SK-N-SH (cell line): ENCODE measurements at regions not wholly inside any gene's neighbourhood (a gene's known extent, or its start where the extent isn't known, plus 50 kb on each side); places are given as distances from the start of the nearest gene placed in this dataset.

ENCODE experiments used
- EP300 ChIP-seq, 2 experiments: IDR thresholded peaks; 2 replicates each; pipeline versions ENCODE4 v1.4.0 to v1.6.1; 2012; ENCODE audit warnings: borderline replicate concordance in 1 of 2, low read depth in 1 of 2, low read length in 1 of 2
- EZH2phosphoT487 ChIP-seq: fragments of 200-600 bp; sonication (generic); IDR thresholded peaks from 2 replicates; pipeline ENCODE4 v1.6.1; 2017; ENCODE audit warnings: low read depth, mixed run types, mild to moderate bottlenecking, antibody characterized with exemption, moderate library complexity, borderline replicate concordance
- FOXJ3 ChIP-seq: sonication (generic); formaldehyde crosslinking; IDR thresholded peaks from 2 replicates; pipeline ENCODE4 v1.5.1; 2020; ENCODE audit warnings: mild to moderate bottlenecking, missing genetic modification reagents
- FOXM1 ChIP-seq: IDR thresholded peaks from 2 replicates; pipeline ENCODE4 v1.4.0; 2012; ENCODE audit warnings: low read depth, mild to moderate bottlenecking
- MEF2A ChIP-seq: IDR thresholded peaks from 2 replicates; pipeline ENCODE4 v1.4.0; 2012; ENCODE audit warnings: low read depth, borderline replicate concordance
- RAD21 ChIP-seq: IDR thresholded peaks from 2 replicates; pipeline ENCODE4 v1.6.1; 2012; ENCODE audit warnings: mild to moderate bottlenecking, low read length
- RCOR1 ChIP-seq: fragments of 150-350 bp; IDR thresholded peaks from 2 replicates; pipeline ENCODE4 v1.6.1; 2017; ENCODE audit warnings: antibody characterized with exemption, low read length
- SMC3 ChIP-seq: IDR thresholded peaks from 2 replicates; pipeline ENCODE4 v1.6.1; 2012; ENCODE audit warnings: low read depth, low read length, improper control_type of control experiment
- TF ChIP-seq, protein P1 (sequence below): fragments of 200-600 bp; sonication (generic); IDR thresholded peaks from 2 replicates; pipeline ENCODE4 v1.6.1; 2017; ENCODE audit warnings: antibody characterized with exemption, mild to moderate bottlenecking, moderate library complexity
- TF ChIP-seq, protein P2 (sequence below): IDR thresholded peaks from 2 replicates; pipeline ENCODE4 v1.4.0; 2012; ENCODE audit warnings: low read depth
- TF ChIP-seq, protein P3 (sequence below): fragments of 150-350 bp; IDR thresholded peaks from 2 replicates; pipeline ENCODE4 v1.6.1; 2017; ENCODE audit warnings: antibody characterized with exemption, low read length, low read depth, borderline replicate concordance
- TF ChIP-seq, protein P4 (sequence below): IDR thresholded peaks from 2 replicates; pipeline ENCODE4 v1.6.1; 2012; ENCODE audit warnings: mild to moderate bottlenecking, low read depth, low read length, moderate library complexity
- TF ChIP-seq, protein P5 (sequence below): fragments of 150-350 bp; IDR thresholded peaks from 2 replicates; pipeline ENCODE4 v1.6.1; 2016; ENCODE audit warnings: mild to moderate bottlenecking, low read depth, low read length
- TF ChIP-seq, protein P6 (sequence below): IDR thresholded peaks from 2 replicates; pipeline ENCODE4 v1.4.0; 2012; ENCODE audit warnings: low read depth, borderline replicate concordance

DNA sequence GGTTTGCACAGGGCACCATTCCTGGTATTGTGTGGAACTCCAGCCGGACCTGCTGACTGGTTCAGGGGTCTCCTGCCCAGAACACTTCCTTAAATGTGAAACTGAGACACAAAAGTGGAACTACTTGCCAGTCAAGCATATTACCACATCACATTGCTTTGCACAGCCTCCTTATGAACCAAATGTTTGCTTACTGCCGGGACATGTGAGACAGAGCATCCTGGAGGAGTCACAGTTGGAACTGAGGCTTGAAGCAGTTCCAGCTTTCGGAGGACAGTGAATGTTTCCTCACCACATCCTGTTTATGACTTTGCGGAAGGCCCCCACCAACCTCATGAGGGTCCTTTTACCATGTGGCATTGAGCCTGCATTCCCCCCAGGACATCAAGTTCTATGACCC, 105.8 kb upstream of the ARHGAP42 start:
- TF ChIP-seq, protein P1, sequence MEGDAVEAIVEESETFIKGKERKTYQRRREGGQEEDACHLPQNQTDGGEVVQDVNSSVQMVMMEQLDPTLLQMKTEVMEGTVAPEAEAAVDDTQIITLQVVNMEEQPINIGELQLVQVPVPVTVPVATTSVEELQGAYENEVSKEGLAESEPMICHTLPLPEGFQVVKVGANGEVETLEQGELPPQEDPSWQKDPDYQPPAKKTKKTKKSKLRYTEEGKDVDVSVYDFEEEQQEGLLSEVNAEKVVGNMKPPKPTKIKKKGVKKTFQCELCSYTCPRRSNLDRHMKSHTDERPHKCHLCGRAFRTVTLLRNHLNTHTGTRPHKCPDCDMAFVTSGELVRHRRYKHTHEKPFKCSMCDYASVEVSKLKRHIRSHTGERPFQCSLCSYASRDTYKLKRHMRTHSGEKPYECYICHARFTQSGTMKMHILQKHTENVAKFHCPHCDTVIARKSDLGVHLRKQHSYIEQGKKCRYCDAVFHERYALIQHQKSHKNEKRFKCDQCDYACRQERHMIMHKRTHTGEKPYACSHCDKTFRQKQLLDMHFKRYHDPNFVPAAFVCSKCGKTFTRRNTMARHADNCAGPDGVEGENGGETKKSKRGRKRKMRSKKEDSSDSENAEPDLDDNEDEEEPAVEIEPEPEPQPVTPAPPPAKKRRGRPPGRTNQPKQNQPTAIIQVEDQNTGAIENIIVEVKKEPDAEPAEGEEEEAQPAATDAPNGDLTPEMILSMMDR, result no peak
- TF ChIP-seq, protein P2, sequence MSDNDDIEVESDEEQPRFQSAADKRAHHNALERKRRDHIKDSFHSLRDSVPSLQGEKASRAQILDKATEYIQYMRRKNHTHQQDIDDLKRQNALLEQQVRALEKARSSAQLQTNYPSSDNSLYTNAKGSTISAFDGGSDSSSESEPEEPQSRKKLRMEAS, result no peak
- TF ChIP-seq, protein P3, sequence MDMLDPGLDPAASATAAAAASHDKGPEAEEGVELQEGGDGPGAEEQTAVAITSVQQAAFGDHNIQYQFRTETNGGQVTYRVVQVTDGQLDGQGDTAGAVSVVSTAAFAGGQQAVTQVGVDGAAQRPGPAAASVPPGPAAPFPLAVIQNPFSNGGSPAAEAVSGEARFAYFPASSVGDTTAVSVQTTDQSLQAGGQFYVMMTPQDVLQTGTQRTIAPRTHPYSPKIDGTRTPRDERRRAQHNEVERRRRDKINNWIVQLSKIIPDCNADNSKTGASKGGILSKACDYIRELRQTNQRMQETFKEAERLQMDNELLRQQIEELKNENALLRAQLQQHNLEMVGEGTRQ, result no peak
- TF ChIP-seq, protein P4, sequence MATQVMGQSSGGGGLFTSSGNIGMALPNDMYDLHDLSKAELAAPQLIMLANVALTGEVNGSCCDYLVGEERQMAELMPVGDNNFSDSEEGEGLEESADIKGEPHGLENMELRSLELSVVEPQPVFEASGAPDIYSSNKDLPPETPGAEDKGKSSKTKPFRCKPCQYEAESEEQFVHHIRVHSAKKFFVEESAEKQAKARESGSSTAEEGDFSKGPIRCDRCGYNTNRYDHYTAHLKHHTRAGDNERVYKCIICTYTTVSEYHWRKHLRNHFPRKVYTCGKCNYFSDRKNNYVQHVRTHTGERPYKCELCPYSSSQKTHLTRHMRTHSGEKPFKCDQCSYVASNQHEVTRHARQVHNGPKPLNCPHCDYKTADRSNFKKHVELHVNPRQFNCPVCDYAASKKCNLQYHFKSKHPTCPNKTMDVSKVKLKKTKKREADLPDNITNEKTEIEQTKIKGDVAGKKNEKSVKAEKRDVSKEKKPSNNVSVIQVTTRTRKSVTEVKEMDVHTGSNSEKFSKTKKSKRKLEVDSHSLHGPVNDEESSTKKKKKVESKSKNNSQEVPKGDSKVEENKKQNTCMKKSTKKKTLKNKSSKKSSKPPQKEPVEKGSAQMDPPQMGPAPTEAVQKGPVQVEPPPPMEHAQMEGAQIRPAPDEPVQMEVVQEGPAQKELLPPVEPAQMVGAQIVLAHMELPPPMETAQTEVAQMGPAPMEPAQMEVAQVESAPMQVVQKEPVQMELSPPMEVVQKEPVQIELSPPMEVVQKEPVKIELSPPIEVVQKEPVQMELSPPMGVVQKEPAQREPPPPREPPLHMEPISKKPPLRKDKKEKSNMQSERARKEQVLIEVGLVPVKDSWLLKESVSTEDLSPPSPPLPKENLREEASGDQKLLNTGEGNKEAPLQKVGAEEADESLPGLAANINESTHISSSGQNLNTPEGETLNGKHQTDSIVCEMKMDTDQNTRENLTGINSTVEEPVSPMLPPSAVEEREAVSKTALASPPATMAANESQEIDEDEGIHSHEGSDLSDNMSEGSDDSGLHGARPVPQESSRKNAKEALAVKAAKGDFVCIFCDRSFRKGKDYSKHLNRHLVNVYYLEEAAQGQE, result no peak
- TF ChIP-seq FOXM1 (no peak), FOXJ3 (CRISPR knock-in tag) (no peak), MEF2A (no peak), RAD21 (no peak), EP300 (IDR thresholded peaks at IDR 0.05; ENCODE audit: borderline replicate concordance in 1 of 2, low read depth in 1 of 2, low read length in 1 of 2) (no peak), SMC3 (no peak), EZH2phosphoT487 (no peak), RCOR1 (no peak)
- TF ChIP-seq, protein P5, sequence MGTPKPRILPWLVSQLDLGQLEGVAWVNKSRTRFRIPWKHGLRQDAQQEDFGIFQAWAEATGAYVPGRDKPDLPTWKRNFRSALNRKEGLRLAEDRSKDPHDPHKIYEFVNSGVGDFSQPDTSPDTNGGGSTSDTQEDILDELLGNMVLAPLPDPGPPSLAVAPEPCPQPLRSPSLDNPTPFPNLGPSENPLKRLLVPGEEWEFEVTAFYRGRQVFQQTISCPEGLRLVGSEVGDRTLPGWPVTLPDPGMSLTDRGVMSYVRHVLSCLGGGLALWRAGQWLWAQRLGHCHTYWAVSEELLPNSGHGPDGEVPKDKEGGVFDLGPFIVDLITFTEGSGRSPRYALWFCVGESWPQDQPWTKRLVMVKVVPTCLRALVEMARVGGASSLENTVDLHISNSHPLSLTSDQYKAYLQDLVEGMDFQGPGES, result no peak
- TF ChIP-seq, protein P6, sequence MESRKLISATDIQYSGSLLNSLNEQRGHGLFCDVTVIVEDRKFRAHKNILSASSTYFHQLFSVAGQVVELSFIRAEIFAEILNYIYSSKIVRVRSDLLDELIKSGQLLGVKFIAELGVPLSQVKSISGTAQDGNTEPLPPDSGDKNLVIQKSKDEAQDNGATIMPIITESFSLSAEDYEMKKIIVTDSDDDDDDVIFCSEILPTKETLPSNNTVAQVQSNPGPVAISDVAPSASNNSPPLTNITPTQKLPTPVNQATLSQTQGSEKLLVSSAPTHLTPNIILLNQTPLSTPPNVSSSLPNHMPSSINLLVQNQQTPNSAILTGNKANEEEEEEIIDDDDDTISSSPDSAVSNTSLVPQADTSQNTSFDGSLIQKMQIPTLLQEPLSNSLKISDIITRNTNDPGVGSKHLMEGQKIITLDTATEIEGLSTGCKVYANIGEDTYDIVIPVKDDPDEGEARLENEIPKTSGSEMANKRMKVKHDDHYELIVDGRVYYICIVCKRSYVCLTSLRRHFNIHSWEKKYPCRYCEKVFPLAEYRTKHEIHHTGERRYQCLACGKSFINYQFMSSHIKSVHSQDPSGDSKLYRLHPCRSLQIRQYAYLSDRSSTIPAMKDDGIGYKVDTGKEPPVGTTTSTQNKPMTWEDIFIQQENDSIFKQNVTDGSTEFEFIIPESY, result no peak
